Prostate gland (tissue), 2 donors: ENCODE measurements at regions not wholly inside any gene's neighbourhood (a gene's known extent, or its start where the extent isn't known, plus 50 kb on each side); places are given as distances from the start of the nearest gene placed in this dataset.

Source experiments
- DNase-seq: peaks from one replicate; pipeline ENCODE4 v3.0.0-alpha.2; 2019; ENCODE audit warnings: low spot score
- H3K27ac ChIP-seq, 2 donors: fragments of 200-600 bp; sonication (generic); 2 replicates each; pipeline ENCODE4 v1.5.1; 2017 to 2019
- H3K27me3 ChIP-seq: fragments of 200-600 bp; sonication (generic); replicated peaks from 2 replicates; pipeline ENCODE4 v1.5.1; 2019; ENCODE audit not compliant: insufficient read depth
- H3K36me3 ChIP-seq, 2 donors: fragments of 200-600 bp; sonication (generic); 1 replicate in 1 of 2; 2 replicates in 1 of 2; pipeline versions ENCODE4 v1.5.1 to v1.8.1; 2017 to 2019
- H3K4me1 ChIP-seq: fragments of 200-600 bp; sonication (generic); replicated peaks from 2 replicates; pipeline ENCODE4 v1.5.1; 2019
- H3K4me3 ChIP-seq, 2 donors: fragments of 200-600 bp; sonication (generic); 2 replicates each; pipeline ENCODE4 v1.5.1; 2017 to 2019
- H3K9me3 ChIP-seq: fragments of 200-600 bp; sonication (generic); 2 replicates; pipeline ENCODE4 v1.5.1; 2017
- CTCF ChIP-seq, 4 experiments: fragments of 200-600 bp in 2 of 4; fragments of 450-650 bp in 2 of 4; sonication (generic) in 2 of 4; IDR thresholded peaks; 1 replicate in 3 of 4; 2 replicates in 1 of 4; pipeline ENCODE4 v1.5.1; 2016 to 2019; ENCODE audit warnings: antibody characterized with exemption in 4 of 4, mild to moderate bottlenecking in 2 of 4, moderate library complexity in 2 of 4
- POLR2A ChIP-seq: fragments of 450-650 bp; IDR thresholded peaks from one replicate; pipeline ENCODE4 v1.6.1; 2016; ENCODE audit warnings: antibody characterized with exemption, mild to moderate bottlenecking
- POLR2AphosphoS5 ChIP-seq: sonication (generic); formaldehyde crosslinking; IDR thresholded peaks from one replicate; pipeline ENCODE4 v1.6.1; 2017; ENCODE audit warnings: antibody characterized with exemption
- WGBS: methylation state at CpG from one replicate; pipeline ENCODE4 v1.1.5; 2018; 5-methylcytosine and 5-hydroxymethylcytosine counted together
- intact Hi-C: fragments of 100-400 bp; cut with DNase I; formaldehyde crosslinking; loops from one replicate; pipeline ENCODE4 v1.14.2; 2022

DNA sequence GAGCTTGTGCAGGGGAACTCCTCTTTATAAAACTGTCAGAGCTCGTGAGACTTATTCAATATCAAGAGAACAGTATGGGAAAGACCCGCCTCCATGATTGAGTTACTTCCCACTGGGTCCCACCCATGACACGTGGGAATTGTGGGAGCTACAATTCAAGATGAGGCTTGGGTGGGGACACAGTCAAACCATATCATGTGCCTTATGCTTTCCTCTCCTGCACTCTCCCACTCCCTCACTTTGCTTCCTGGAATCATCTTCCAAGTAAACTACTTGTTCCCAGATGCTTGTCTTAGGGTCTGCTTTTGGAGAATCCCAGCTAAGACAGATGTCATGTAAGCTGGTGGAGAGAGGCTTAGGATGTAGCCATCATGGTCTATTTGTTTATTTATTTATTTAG, 271.2 kb downstream of the HAPSTR1 start:
- H3K4me1 ChIP-seq = no peaks in the 10 kb centered on the region
- no peaks in the 10 kb centered on the region for H3K27me3 ChIP-seq
- H3K27ac ChIP-seq = no peak overlapping the region
- H3K9me3 ChIP-seq = no peaks in the 10 kb centered on the region
- DNase-seq = no peak
- no peaks in the 10 kb centered on the region for H3K36me3 ChIP-seq
- intact Hi-C loops = no loop called here
- no peak overlapping the region for H3K4me3 ChIP-seq
- 86% methylated on average over 3 of the region's 3 CpGs for WGBS
- TF ChIP-seq POLR2AphosphoS5 (no peak), CTCF (IDR thresholded peaks at IDR 0.05) (no peak), POLR2A (no peak)

GRCh38 chr16:9363520-9363919, 272.1 kb downstream of the HAPSTR1 start:
- H3K27ac ChIP-seq = no peak overlapping the region
- 97% methylated on average over 10 of the region's 10 CpGs for WGBS
- no peaks in the 10 kb centered on the region for H3K27me3 ChIP-seq
- H3K4me3 ChIP-seq = no peak overlapping the region
- no peaks in the 10 kb centered on the region for H3K9me3 ChIP-seq
- H3K36me3 ChIP-seq = no peaks in the 10 kb centered on the region
- intact Hi-C loops = no loop called here
- TF ChIP-seq POLR2AphosphoS5 = no peak
- TF ChIP-seq POLR2A = no peak
- TF ChIP-seq CTCF (IDR thresholded peaks at IDR 0.05) = no peak
- no peaks in the 10 kb centered on the region for H3K4me1 ChIP-seq
- no peak for DNase-seq

DNA sequence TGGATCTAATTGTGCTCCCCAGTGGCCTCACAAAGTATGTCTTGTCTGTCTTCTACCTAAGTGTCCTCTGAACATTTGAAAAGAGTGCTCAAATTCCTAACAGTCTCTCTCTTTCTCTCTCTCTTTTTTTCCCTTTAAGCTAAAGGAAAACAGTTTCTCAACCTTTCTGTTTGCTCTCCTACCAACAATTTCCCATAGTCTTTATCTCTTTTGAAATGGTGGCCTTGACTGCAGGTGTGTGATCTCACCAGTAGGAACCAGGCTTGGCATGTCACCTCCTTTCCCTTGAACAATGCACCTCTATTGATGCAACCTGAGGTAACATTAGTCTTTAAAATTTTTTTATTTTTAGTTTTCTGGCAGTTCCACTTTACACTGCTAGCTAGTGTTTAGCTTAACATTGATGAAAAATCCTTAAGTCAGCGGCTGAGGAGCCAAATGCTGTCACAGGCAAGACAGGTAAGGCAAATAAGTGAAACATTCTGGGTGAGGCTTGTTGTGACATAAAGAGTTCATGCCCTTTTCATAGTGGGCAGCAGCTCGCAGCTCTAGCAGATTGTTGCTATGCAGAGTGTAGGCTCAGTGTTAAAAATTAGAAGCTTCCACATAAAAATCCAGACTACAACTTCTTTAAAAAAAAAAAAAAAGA, 273.4 kb downstream of the HAPSTR1 start:
- peak overlapping the region; percentile 49 to 59 for H3K27ac ChIP-seq
- intact Hi-C loops = no loop called here
- WGBS = 14% methylated on average over 2 of the region's 2 CpGs
- DNase-seq = no peak
- no peaks in the 10 kb centered on the region for H3K9me3 ChIP-seq
- H3K4me1 ChIP-seq = no peaks in the 10 kb centered on the region
- no peaks in the 10 kb centered on the region for H3K27me3 ChIP-seq
- H3K4me3 ChIP-seq = no peak overlapping the region
- no peaks in the 10 kb centered on the region for H3K36me3 ChIP-seq
- no peak for TF ChIP-seq POLR2A
- no peak for TF ChIP-seq POLR2AphosphoS5
- no peak for TF ChIP-seq CTCF (IDR thresholded peaks at IDR 0.05)

DNA sequence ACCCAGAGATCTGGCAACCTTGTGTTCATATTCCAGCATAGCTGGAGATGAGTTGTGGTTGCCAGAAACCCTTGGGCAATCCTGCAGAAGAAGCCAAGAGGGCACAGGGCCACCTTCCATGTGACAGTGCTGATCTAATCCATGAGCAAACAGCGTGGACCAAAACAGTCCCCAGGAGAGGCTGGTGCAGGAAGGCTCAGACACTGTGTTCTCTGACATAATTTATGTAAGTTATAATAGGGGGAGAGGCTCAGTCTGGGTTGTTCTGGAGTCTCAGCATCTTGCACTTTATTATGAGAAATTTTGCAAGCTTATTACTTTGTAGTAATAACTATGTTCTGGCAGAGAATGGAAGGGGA, 273.9 kb downstream of the HAPSTR1 start:
- intact Hi-C loops = no loop called here
- Histone ChIP-seq H3K4me3 (no peak overlapping the region), H3K27ac (peak overlapping the region in 1 of 2 donors; percentile 63), H3K36me3 (no peaks in the 10 kb centered on the region), H3K4me1 (no peaks in the 10 kb centered on the region), H3K9me3 (no peaks in the 10 kb centered on the region), H3K27me3 (no peaks in the 10 kb centered on the region)
- DNase-seq = peak; percentile 96
- WGBS = 0% methylated on average over 1 of the region's 1 CpG
- no peak for TF ChIP-seq POLR2A
- peak; percentile 98 for TF ChIP-seq POLR2AphosphoS5

- no peaks in the 10 kb centered on the region for H3K9me3 ChIP-seq
- DNase-seq = no peak
- intact Hi-C loops = no loop called here
- no peaks in the 10 kb centered on the region for H3K27me3 ChIP-seq
- H3K36me3 ChIP-seq = no peaks in the 10 kb centered on the region
- no peaks in the 10 kb centered on the region for H3K4me1 ChIP-seq
- no peak overlapping the region for H3K4me3 ChIP-seq
- 89% methylated on average over 8 of the region's 8 CpGs for WGBS
- peak overlapping the region in 1 of 2 donors; percentile 63 for H3K27ac ChIP-seq
- TF ChIP-seq POLR2AphosphoS5 (no peak), CTCF (IDR thresholded peaks at IDR 0.05) (no peak)
Observed at GRCh38 chr16:9366048-9366969, 274.9 kb downstream of the HAPSTR1 start.
